ENCODE measurements at regions not wholly inside any gene's neighbourhood (a gene's known extent, or its start where the extent isn't known, plus 50 kb on each side); places are given as distances from the start of the nearest gene placed in this dataset.
"Not testable (repeated sequence)": the region's sequence is repeated elsewhere in the genome, so short reads cannot be mapped to it uniquely, and the experiment has no call there.

- TF ChIP-seq, protein P1, sequence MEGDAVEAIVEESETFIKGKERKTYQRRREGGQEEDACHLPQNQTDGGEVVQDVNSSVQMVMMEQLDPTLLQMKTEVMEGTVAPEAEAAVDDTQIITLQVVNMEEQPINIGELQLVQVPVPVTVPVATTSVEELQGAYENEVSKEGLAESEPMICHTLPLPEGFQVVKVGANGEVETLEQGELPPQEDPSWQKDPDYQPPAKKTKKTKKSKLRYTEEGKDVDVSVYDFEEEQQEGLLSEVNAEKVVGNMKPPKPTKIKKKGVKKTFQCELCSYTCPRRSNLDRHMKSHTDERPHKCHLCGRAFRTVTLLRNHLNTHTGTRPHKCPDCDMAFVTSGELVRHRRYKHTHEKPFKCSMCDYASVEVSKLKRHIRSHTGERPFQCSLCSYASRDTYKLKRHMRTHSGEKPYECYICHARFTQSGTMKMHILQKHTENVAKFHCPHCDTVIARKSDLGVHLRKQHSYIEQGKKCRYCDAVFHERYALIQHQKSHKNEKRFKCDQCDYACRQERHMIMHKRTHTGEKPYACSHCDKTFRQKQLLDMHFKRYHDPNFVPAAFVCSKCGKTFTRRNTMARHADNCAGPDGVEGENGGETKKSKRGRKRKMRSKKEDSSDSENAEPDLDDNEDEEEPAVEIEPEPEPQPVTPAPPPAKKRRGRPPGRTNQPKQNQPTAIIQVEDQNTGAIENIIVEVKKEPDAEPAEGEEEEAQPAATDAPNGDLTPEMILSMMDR (IDR thresholded peaks at IDR 0.05; ENCODE audit: low read depth, low read length) = no peak
- no peak overlapping the region for H3K4me3 ChIP-seq (ENCODE audit: low read depth, low read length)
Observed at GRCh38 chrX:55813150-55813549, 95.6 kb downstream of the RRAGB start.

GRCh38 chrX:55815546-55815945, 98.0 kb downstream of the RRAGB start:
- TF ChIP-seq, protein P1 (IDR thresholded peaks at IDR 0.05; ENCODE audit: low read depth, low read length) = no peak

DNA sequence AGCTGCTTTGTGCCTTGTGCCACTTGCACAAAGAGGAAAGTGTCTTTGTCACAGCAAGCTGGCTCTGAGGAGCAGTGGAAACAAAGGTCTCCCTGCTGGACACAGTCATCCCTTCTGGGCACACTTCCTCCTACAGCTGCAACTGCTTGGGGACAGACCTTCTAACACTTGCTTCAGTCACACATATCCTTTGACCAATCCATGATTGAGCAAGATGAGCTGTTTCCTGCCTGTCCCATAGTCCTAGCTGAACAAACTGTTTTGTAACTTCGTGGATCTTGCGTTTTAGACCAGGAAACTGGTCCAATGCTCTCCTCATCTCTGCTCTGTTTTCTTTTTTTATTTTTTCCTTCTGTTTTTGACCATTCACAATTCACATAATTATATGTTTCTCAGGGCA, 98.5 kb downstream of the RRAGB start:
- H3K4me3 ChIP-seq (ENCODE audit: low read depth, low read length) = no peak overlapping the region
- TF ChIP-seq, protein P1 (IDR thresholded peaks at IDR 0.05; ENCODE audit: low read depth, low read length) = no peak

More at GRCh38 chrX:55815546-55815945, 98.0 kb downstream of the RRAGB start:
- H3K4me3 ChIP-seq (ENCODE audit: low read depth, low read length) = no peak overlapping the region

DNA sequence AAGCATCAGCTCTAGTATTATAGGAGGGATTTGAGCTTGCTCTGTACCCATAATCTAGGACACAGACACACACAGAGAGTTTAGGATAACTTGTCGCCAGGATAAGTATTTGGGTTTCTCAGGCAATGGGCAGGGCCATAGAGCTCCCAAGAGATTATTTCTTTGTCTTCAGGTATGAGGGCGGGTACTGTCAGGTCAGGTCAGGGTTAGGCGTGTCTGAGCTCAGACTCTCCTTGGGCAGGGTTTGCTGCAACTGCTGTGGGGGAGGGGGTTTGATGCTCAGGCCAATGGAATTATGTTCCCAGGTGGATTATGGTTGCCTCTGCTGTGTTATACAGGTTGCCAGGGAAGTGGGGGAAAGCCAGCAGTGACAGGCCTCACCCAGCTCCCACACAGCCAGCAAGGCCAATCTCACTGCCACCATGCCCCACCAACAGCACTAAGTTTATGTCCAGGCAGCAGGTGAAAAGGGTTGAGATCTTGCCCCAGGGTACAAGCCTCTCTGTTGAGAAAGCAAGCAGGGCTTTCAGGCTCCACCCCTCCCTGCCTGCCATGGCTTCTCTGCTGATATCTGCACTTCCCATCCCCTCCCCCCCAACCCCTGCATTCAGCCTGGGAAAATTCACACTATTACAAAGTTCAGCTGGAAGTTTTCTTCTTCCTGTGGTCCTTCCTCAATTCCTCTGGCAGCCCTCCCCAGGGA, 101.3 kb downstream of the RRAGB start:
- TF ChIP-seq, protein P1 (IDR thresholded peaks at IDR 0.05; ENCODE audit: low read depth, low read length) = no peak
- no peak overlapping the region for H3K4me3 ChIP-seq (ENCODE audit: low read depth, low read length)

DNA sequence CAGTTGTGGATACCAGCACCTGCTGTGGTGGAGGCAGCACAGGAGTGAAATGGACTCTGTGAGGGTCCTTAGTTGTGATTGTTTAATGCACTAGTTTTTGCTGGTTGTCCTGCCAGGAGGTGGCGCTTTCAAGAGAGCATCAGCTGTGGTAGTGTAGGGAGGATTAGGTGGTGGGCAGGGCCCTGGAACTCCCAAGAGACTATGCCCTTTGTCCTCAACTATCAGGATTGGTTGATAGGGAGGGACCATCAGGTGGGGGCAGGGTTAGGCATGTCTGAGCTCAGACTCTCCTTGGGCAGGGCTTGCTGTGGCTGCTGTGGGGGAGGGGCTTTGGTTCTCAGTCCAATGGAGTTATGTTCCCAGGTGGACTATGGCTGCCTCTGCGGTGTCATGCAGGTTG, 121.9 kb downstream of the RRAGB start:
- no peak overlapping the region for H3K4me3 ChIP-seq (ENCODE audit: low read depth, low read length)
- TF ChIP-seq, protein P1 (IDR thresholded peaks at IDR 0.05; ENCODE audit: low read depth, low read length) = 0 out of 2 replicates have a peak, but pooled peaks have one; percentile 3

- TF ChIP-seq, protein P1 (IDR thresholded peaks at IDR 0.05; ENCODE audit: low read depth, low read length) = no peak
- no peak overlapping the region for H3K4me3 ChIP-seq (ENCODE audit: low read depth, low read length)
Observed at GRCh38 chrX:55841962-55842752, 124.6 kb downstream of the RRAGB start.

DNA sequence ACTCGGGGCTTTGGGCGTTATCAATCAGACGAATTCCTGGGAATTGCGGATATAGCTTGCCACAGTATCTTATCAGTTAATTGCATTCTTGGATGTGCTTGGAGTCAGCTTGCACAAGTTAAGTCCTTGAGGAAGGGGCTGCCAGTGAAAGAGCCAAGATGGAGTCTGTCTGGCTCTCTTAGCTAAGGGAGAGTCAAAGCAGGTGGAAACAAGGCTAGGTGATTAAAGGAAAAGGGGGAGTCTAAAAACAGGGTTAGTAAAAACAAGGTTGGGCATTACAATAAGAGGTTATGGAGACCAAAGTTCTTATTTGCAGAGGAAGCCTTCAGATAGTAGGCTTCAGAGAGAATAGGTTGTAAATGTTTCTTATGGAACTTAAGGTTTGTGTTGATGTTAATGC, 149.2 kb downstream of the RRAGB start:
- H3K4me3 ChIP-seq (ENCODE audit: low read depth, low read length) = not testable (repeated sequence)

Measured in WI38 (cell line).